Endothelial cell (in vitro differentiated cells): ENCODE measurements at regions not wholly inside any gene's neighbourhood (a gene's known extent, or its start where the extent isn't known, plus 50 kb on each side); places are given as distances from the start of the nearest gene placed in this dataset.

Source experiments
- DNase-seq: peaks from one replicate; pipeline ENCODE4 v3.0.0; 2021; ENCODE audit warnings: low spot score
- H3K27ac Mint-ChIP-seq: one replicate; pipeline ENCODE4 v1.8.0; 2021; ENCODE audit warnings: mixed read lengths, inconsistent platforms; ENCODE audit not compliant: unreplicated experiment
- H3K27me3 Mint-ChIP-seq: one replicate; pipeline ENCODE4 v1.8.0; 2021; ENCODE audit warnings: mild to moderate bottlenecking, moderate library complexity, mixed read lengths, inconsistent platforms; ENCODE audit not compliant: unreplicated experiment
- H3K36me3 Mint-ChIP-seq: one replicate; pipeline ENCODE4 v1.8.0; 2021; ENCODE audit warnings: mild to moderate bottlenecking, low read depth, mixed read lengths, inconsistent platforms; ENCODE audit not compliant: unreplicated experiment
- H3K4me1 Mint-ChIP-seq: one replicate; pipeline ENCODE4 v1.8.0; 2021; ENCODE audit warnings: mild to moderate bottlenecking, mixed read lengths, inconsistent platforms; ENCODE audit not compliant: unreplicated experiment
- H3K4me3 Mint-ChIP-seq: one replicate; pipeline ENCODE4 v1.8.0; 2021; ENCODE audit warnings: mild to moderate bottlenecking, mixed read lengths, inconsistent platforms; ENCODE audit not compliant: unreplicated experiment
- H3K9me3 Mint-ChIP-seq: one replicate; pipeline ENCODE4 v1.8.0; 2021; ENCODE audit warnings: mixed read lengths, inconsistent platforms; ENCODE audit not compliant: unreplicated experiment
- TF ChIP-seq, protein P1 (sequence below): fragments of 200-600 bp; sonication (generic); IDR thresholded peaks from one replicate; pipeline ENCODE4 v1.5.0; 2021; ENCODE audit warnings: antibody characterized with exemption; ENCODE audit not compliant: unreplicated experiment

DNA sequence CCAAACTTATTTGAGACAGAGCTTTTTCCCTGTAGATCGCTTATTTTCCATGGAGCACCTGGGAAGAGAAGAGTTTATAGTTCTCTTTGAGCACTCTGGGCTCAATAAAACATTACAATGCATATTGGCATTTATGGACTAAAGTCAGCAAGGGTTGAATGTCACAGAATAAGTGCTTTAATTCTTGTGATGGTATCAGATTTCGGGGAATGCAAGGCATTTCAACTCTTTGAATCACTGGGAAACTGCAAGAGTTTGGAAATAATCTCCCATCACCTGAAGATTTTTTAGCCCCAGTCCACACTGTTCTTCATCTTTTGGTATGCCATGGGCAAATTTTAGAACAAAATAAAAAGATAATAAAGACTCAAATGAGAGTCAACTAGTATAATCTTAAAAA, 111.5 kb upstream of the WDFY3 start:
- H3K27ac Mint-ChIP-seq: no peak overlapping the region
- no peaks in the 10 kb centered on the region for H3K4me1 Mint-ChIP-seq
- H3K36me3 Mint-ChIP-seq: no peaks in the 10 kb centered on the region
- DNase-seq: no peak
- TF ChIP-seq, protein P1, sequence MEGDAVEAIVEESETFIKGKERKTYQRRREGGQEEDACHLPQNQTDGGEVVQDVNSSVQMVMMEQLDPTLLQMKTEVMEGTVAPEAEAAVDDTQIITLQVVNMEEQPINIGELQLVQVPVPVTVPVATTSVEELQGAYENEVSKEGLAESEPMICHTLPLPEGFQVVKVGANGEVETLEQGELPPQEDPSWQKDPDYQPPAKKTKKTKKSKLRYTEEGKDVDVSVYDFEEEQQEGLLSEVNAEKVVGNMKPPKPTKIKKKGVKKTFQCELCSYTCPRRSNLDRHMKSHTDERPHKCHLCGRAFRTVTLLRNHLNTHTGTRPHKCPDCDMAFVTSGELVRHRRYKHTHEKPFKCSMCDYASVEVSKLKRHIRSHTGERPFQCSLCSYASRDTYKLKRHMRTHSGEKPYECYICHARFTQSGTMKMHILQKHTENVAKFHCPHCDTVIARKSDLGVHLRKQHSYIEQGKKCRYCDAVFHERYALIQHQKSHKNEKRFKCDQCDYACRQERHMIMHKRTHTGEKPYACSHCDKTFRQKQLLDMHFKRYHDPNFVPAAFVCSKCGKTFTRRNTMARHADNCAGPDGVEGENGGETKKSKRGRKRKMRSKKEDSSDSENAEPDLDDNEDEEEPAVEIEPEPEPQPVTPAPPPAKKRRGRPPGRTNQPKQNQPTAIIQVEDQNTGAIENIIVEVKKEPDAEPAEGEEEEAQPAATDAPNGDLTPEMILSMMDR: no peak
- H3K4me3 Mint-ChIP-seq: no peak overlapping the region
- no peaks in the 10 kb centered on the region for H3K27me3 Mint-ChIP-seq
- H3K9me3 Mint-ChIP-seq: no peaks in the 10 kb centered on the region

DNA sequence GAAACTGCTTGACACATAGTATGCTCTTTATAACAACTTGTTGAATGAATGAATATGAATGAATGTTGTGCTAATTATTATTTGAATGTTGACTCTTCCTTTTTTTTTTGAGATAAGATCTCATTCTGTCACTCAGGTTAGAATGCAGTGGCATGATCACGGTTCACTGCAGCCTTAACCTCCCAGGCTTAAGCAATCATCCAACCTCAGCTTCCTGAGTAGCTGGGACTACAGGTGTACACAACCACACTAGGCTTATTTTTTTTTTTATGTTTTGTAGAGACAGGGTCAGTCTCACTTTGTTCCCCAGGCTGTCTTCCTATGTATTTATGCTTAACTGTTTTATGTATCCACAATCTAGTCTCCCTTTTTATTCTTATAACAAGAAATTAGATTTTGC, 114.7 kb upstream of the WDFY3 start:
- DNase-seq: no peak
- Mint-ChIP-seq H3K27me3 (no peaks in the 10 kb centered on the region), H3K9me3 (no peaks in the 10 kb centered on the region), H3K36me3 (no peaks in the 10 kb centered on the region), H3K4me3 (no peak overlapping the region), H3K27ac (no peak overlapping the region), H3K4me1 (peaks cover 9% of the 10 kb centered on the region)
- TF ChIP-seq, protein P1: no peak

DNA sequence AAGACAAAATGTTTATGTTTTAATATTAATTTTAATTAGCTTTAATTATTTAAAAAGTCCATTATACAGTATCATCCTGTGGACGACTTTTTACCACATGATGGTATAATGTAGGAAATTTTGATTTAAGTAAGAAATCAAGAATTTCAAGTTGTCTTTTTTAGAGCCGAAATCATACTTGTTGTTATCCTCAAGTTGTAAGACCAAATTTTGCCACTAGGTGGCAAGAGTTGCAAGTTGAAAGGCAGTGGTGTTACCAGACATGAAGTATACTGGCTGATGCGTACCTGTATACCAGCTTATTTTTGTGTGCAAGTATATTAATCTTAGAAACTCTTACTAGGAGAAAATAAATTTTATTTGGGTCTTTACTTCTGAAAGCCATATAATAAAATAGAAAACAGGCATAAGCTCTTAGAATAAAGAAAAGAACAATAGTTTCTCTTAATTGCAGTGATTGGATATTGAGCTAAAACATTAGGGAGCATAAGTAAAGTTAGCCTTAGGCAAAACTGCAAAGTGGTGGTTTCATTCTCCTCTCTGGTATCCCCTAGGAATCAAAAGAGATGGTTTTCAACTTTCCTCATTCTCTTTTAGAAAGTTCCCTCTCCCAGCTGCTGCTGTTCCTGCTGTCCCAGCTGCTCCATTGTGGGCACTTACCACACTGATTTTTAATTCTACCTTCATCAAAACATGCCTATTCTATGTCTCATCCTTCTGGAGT, 118.0 kb upstream of the WDFY3 start:
- peaks cover 18% of the 10 kb centered on the region for H3K4me1 Mint-ChIP-seq
- H3K9me3 Mint-ChIP-seq: peaks cover 5% of the 10 kb centered on the region
- no peak overlapping the region for H3K27ac Mint-ChIP-seq
- TF ChIP-seq, protein P1: peak; percentile 92
- no peaks in the 10 kb centered on the region for H3K27me3 Mint-ChIP-seq
- DNase-seq: peak; percentile 59
- peaks cover 6% of the 10 kb centered on the region for H3K36me3 Mint-ChIP-seq
- H3K4me3 Mint-ChIP-seq: no peak overlapping the region

DNA sequence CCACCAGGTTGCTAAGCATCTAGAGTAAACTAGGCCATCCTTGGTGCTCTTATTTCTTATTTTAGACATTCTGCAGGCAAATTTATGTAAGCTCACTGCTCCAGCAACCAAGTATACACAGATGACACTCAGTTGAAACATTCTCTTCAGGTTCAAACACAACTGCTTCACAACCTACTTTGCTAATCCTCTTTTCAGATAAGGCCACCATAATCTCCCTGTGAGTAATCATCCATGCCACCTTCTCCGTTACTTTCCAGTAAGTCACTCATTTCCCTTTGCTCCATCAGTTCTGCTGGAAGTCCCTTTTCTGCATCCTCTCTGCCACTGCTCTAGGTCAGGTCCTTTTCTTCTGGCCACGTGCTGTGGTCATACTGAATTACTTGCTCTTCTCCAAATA, 120.2 kb upstream of the WDFY3 start:
- Mint-ChIP-seq H3K27me3 (no peaks in the 10 kb centered on the region), H3K27ac (no peak overlapping the region), H3K36me3 (peaks cover 10% of the 10 kb centered on the region), H3K4me1 (peaks cover 18% of the 10 kb centered on the region), H3K9me3 (peaks cover 5% of the 10 kb centered on the region), H3K4me3 (no peak overlapping the region)
- DNase-seq: no peak
- TF ChIP-seq, protein P1: no peak

DNA sequence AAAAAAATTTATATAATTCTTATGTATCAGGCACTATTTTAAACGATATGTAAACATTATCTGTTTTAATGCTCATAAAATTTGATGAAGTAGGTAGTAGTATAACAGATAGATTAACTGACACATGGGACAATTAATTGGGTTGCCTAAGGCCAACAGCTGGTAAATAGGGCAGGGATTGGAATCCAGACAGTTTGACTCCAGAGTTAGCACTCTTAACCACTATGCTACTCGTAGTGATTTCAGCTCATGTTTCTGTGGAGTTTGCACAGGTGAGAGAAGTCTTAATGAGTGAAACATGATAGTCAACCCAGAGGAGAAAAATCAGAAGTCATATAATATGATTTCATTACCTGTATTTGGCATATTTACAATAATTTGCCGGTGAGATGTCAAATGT, 126.0 kb upstream of the WDFY3 start:
- no peak overlapping the region for H3K27ac Mint-ChIP-seq
- no peak for DNase-seq
- TF ChIP-seq, protein P1: no peak
- H3K4me1 Mint-ChIP-seq: peaks cover 11% of the 10 kb centered on the region
- H3K36me3 Mint-ChIP-seq: peaks cover 10% of the 10 kb centered on the region
- no peak overlapping the region for H3K4me3 Mint-ChIP-seq
- H3K27me3 Mint-ChIP-seq: no peaks in the 10 kb centered on the region
- peaks cover 7% of the 10 kb centered on the region for H3K9me3 Mint-ChIP-seq
